LNCAP (cell line): ENCODE measurements at regions not wholly inside any gene's neighbourhood (a gene's known extent, or its start where the extent isn't known, plus 50 kb on each side); places are given as distances from the start of the nearest gene placed in this dataset.

Experiments used
- CTCF ChIP-seq: fragments of 450-650 bp; IDR thresholded peaks from 2 replicates; pipeline ENCODE4 v1.5.1; 2017; ENCODE audit warnings: mild to moderate bottlenecking

DNA sequence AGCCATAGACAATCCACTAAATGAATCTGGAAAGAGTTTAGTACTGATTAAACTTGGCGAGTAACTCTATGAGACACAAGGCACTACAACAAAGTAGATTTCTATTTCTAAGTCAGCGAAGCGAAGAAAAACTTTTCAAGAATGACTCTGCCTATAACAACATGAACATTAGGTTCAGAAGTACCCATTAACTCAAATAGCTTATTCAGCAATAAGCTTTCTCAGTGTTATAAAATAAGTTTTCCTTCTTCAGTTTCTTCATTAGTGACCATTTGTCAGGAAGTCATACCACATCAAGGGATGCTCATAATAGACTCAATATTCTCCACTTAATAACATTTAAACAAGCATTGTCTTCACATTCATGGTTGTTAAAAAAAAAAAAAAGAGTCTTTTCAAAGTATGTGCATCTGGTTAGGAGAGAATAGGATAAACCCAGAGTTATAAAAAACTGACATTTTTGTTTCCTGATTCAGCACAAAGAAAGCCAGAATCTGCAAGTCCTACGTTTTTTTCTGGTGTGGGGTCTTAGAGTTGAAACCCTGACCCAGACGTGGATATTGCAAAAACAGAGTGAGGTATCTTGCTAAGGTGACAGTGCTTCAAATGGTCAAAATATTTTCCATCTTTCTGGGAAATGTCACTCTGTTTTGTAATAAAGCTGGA is 148.2 kb upstream of the PREP start:
- no peak for TF ChIP-seq CTCF

DNA sequence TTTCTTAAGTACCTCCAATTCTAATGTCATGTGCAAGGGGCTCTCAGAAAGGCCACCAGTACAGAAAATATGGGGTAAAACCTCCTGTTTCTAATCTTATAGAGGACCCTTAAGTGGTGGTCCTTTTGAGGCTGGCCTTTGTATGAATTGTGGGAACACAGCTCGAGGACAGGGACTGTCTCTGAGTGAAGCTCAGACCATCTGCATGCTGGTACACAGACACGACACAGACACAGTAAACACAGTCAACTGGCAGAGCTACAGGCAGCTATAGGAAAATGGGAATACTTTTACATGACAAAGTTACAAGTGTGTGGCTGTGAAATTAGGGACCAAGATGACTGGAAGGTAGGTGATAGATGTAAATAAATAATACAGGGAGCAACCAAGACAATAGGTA is 143.9 kb upstream of the PREP start:
- TF ChIP-seq CTCF, result no peak

GRCh38 chr6:105545947-105546731 is 143.3 kb upstream of the PREP start:
- no peak for TF ChIP-seq CTCF

GRCh38 chr6:105545228-105545920 is 142.5 kb upstream of the PREP start:
- no peak for TF ChIP-seq CTCF

DNA sequence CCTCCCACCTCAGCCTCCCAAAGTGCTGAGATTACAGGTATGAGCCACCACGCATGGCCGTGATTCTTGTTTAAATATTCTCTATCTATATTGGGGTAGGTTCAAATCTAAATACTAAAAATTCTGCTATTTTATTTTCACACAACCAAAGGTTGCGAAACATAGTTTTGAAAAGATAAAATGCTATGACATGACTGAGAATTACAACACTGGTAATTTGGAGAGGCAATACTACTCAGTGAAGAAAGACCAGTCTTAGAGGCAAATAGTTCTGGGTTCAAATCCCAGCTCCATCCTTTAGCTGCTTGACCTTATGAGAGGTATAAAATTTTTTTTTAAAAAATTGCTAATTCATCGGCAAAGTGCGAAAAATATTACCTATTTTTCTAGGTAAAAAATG is 137.0 kb upstream of the PREP start:
- TF ChIP-seq CTCF, result no peak

DNA sequence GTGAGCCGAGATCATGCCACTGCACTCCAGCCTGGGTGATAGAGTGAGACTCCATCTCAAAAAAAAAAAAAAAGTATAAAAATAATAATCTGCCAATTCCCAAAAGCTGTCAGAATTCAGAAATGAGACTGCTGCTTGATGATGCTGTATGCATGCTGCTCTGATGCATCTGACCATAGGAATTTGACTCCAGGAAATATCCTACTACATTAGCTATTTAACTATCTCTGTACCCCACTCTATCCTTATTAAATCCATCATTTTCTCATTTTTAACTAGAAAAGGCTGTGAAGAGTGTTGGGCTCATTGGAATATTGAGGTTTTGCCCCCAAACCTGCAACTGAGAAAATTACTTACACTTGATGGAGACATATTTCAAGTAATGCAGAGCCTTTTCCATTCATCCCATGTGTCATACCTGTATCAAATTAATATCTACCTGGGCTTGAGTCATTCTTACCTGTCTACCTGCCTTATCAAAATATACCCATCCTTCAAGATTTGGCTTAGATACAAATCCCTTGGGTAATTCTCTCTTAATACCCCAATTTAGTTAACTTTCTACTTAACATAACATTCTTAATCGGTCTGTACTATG is 135.2 kb upstream of the PREP start:
- TF ChIP-seq CTCF, result no peak

DNA sequence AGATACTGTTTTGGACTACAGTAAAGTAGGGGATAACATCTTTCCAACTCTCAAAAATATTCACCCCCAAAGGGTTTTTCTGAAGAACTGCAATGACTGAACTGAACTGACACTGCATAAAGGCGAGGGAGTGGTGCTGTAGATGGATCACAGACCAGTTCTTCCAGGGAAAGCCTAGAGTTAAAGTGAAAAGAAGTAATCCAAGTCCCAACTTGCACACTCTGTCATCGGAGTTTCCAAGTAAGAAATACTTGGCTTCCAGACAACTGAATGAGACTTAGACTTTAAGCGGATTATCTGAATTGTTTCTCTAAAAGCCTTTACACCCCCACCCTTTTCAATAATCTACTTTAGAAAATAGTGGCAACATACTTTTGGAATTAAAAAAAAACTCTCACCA is 134.1 kb upstream of the PREP start:
- no peak for TF ChIP-seq CTCF
